ENCODE measurements at regions not wholly inside any gene's neighbourhood (a gene's known extent, or its start where the extent isn't known, plus 50 kb on each side); places are given as distances from the start of the nearest gene placed in this dataset.

- no peak for DNase-seq (ENCODE audit: low spot score)
Observed at GRCh38 chr2:19846567-19846966, 55.2 kb downstream of the TTC32 start.

GRCh38 chr2:19846030-19846429 is 55.8 kb downstream of the TTC32 start:
- DNase-seq (ENCODE audit: low spot score) = no peak

- DNase-seq (ENCODE audit: low spot score) = no peak
Observed at GRCh38 chr2:19845323-19845920, 56.4 kb downstream of the TTC32 start.

GRCh38 chr2:19844750-19845149 is 57.0 kb downstream of the TTC32 start:
- no peak for DNase-seq (ENCODE audit: low spot score)

GRCh38 chr2:19843992-19844515 is 57.7 kb downstream of the TTC32 start:
- no peak for DNase-seq (ENCODE audit: low spot score)

GRCh38 chr2:19841918-19842693 is 59.7 kb downstream of the TTC32 start:
- DNase-seq (ENCODE audit: low spot score) = no peak

GRCh38 chr2:19839438-19839837 is 62.3 kb downstream of the TTC32 start:
- DNase-seq (ENCODE audit: low spot score) = no peak

- no peak for DNase-seq (ENCODE audit: low spot score)
Observed at GRCh38 chr2:19838616-19839015, 63.2 kb downstream of the TTC32 start.

- no peak for DNase-seq (ENCODE audit: low spot score)
Observed at GRCh38 chr2:19837235-19837766, 64.5 kb downstream of the TTC32 start.

GRCh38 chr2:19835781-19836281 is 66.0 kb downstream of the TTC32 start:
- no peak for DNase-seq (ENCODE audit: low spot score)

- no peak for DNase-seq (ENCODE audit: low spot score)
Observed at GRCh38 chr2:19833978-19834377, 67.8 kb downstream of the TTC32 start.

GRCh38 chr2:19829672-19830071 is 72.1 kb downstream of the TTC32 start:
- no peak for DNase-seq (ENCODE audit: low spot score)

- no peak for DNase-seq (ENCODE audit: low spot score)
Observed at GRCh38 chr2:19826874-19827273, 74.9 kb downstream of the TTC32 start.

- no peak for DNase-seq (ENCODE audit: low spot score)
Observed at GRCh38 chr2:19823507-19823906, 78.3 kb downstream of the TTC32 start.

- DNase-seq (ENCODE audit: low spot score) = no peak
Observed at GRCh38 chr2:19819097-19820065, 82.4 kb downstream of the TTC32 start.

- no peak for DNase-seq (ENCODE audit: low spot score)
Observed at GRCh38 chr2:19818543-19818942, 83.2 kb downstream of the TTC32 start.

GRCh38 chr2:19818039-19818438 is 83.7 kb downstream of the TTC32 start:
- DNase-seq (ENCODE audit: low spot score) = no peak

GRCh38 chr2:19815746-19816145 is 86.0 kb downstream of the TTC32 start:
- DNase-seq (ENCODE audit: low spot score) = no peak

GRCh38 chr2:19812166-19812565 is 89.6 kb downstream of the TTC32 start:
- no peak for DNase-seq (ENCODE audit: low spot score)

- DNase-seq (ENCODE audit: low spot score) = no peak
Observed at GRCh38 chr2:19811186-19811585, 90.6 kb downstream of the TTC32 start.

- no peak for DNase-seq (ENCODE audit: low spot score)
Observed at GRCh38 chr2:19810637-19811036, 91.1 kb downstream of the TTC32 start.

- DNase-seq (ENCODE audit: low spot score) = no peak
Observed at GRCh38 chr2:19810148-19810547, 91.6 kb downstream of the TTC32 start.
